ENCODE measurements at regions not wholly inside any gene's neighbourhood (a gene's known extent, or its start where the extent isn't known, plus 50 kb on each side); places are given as distances from the start of the nearest gene placed in this dataset.
"Not testable (repeated sequence)": the region's sequence is repeated elsewhere in the genome, so short reads cannot be mapped to it uniquely, and the experiment has no call there.

- no peak for DNase-seq
These were observed 90.4 kb upstream of the MCHR2 start for GRCh38 chr6:100084316-100084990.

DNA sequence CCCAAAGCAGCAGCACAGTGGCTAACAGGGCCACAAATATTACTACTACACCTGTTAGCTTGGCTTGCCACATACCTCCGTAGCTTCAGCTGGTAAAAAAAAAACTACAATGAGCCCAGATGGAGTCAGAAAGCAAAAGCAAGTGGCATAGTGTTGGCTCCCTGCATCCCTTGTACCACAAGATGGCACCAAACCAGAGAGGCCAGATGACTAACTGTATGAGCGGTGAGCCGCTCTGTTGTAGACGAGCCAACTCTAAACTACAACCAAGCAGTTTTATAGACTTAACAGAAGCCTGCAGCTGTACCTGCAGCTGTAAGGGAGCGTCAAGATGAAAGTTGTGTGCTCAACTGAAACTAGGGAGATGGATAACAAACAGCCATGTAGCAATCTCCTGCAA, 84.5 kb upstream of the MCHR2 start:
- DNase-seq: no peak

GRCh38 chr6:100065348-100065747, 71.3 kb upstream of the MCHR2 start:
- DNase-seq: no peak

- no peak for DNase-seq
These were observed 68.6 kb upstream of the MCHR2 start for GRCh38 chr6:100062621-100063020.

DNA sequence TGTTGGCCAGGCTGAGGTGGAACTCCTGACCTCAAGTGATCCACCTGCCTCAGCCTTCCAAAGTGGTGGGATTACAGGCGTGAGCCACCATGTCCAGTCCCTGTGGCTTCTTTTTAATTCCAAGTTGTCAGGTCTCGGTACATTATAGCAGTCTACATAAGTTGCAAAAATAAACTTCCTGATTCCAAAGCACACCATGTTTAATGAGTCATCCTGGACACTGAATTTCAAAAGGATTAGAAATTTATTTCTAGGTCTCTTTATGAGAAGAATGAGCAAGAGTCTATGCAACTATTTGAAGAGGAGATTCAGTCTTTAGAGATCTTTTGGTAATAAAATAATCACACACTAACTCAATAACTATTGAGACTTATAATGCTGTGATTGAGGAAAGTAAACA, 63.9 kb upstream of the MCHR2 start:
- no peak for DNase-seq

DNA sequence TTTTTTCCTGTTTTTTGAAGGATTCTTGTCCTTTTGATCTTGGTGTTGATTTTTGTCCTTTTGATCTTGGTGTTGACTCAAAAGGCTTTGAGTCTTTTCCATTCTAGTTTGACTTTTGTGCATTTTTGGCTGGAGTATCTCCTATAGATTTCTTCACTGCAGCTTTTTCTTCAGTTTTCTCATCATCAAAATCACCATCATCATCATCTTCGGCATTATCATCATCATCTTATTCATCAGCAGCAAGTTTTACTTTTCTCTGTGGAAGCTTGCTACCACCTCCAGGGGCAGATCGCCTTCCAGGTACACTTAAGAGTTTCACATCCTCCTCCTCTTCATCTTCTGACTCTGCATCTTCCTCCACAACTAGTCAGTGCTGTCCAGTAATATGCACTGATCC, 56.5 kb upstream of the MCHR2 start:
- DNase-seq: no peak

DNA sequence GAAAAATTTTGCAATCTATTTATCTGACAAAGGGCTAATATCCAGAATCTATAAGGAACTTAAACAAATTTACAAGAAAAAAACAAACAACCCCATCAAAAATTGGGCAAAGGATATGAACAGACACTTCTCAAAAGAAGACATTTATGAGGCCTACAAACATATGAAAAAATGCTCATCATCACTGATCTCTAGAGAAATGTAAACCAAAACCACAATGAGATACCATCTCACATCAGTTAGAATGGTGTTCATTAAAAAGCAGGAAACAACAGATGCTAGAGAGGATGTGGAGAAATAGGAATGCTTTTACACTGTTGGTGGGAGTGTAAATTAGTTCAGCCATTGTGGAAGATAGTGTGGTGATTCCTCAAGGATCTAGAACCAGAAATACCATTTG, 49.9 kb upstream of the MCHR2 start:
- DNase-seq: not testable (repeated sequence)
